ENCODE measurements at regions not wholly inside any gene's neighbourhood (a gene's known extent, or its start where the extent isn't known, plus 50 kb on each side); places are given as distances from the start of the nearest gene placed in this dataset.

GRCh38 chr15:91665212-91665611, 188.3 kb upstream of the SLCO3A1 start:
- DNase-seq (ENCODE audit: low read depth, low spot score), result no peak

- DNase-seq (ENCODE audit: low read depth, low spot score), result no peak
Measured at GRCh38 chr15:91668370-91668769, 185.1 kb upstream of the SLCO3A1 start.

GRCh38 chr15:91670108-91670507, 183.4 kb upstream of the SLCO3A1 start:
- DNase-seq (ENCODE audit: low read depth, low spot score), result no peak

GRCh38 chr15:91678003-91678402, 175.5 kb upstream of the SLCO3A1 start:
- DNase-seq (ENCODE audit: low read depth, low spot score), result no peak

GRCh38 chr15:91679447-91679846, 174.1 kb upstream of the SLCO3A1 start:
- DNase-seq (ENCODE audit: low read depth, low spot score), result no peak

- DNase-seq (ENCODE audit: low read depth, low spot score), result no peak
Measured at GRCh38 chr15:91685436-91685835, 168.1 kb upstream of the SLCO3A1 start.

GRCh38 chr15:91688811-91689210, 164.7 kb upstream of the SLCO3A1 start:
- DNase-seq (ENCODE audit: low read depth, low spot score), result no peak

GRCh38 chr15:91689377-91689776, 164.1 kb upstream of the SLCO3A1 start:
- no peak for DNase-seq (ENCODE audit: low read depth, low spot score)

GRCh38 chr15:91692596-91692995, 160.9 kb upstream of the SLCO3A1 start:
- no peak for DNase-seq (ENCODE audit: low read depth, low spot score)

- DNase-seq (ENCODE audit: low read depth, low spot score), result no peak
Measured at GRCh38 chr15:91694131-91694830, 159.2 kb upstream of the SLCO3A1 start.

- DNase-seq (ENCODE audit: low read depth, low spot score), result no peak
Measured at GRCh38 chr15:91694831-91695210, 158.7 kb upstream of the SLCO3A1 start.

- no peak for DNase-seq (ENCODE audit: low read depth, low spot score)
Measured at GRCh38 chr15:91695799-91696198, 157.7 kb upstream of the SLCO3A1 start.

- DNase-seq (ENCODE audit: low read depth, low spot score), result no peak
Measured at GRCh38 chr15:91696981-91697380, 156.5 kb upstream of the SLCO3A1 start.

- DNase-seq (ENCODE audit: low read depth, low spot score), result no peak
Measured at GRCh38 chr15:91698241-91698640, 155.3 kb upstream of the SLCO3A1 start.

- no peak for DNase-seq (ENCODE audit: low read depth, low spot score)
Measured at GRCh38 chr15:91699741-91700140, 153.8 kb upstream of the SLCO3A1 start.

- DNase-seq (ENCODE audit: low read depth, low spot score), result no peak
Measured at GRCh38 chr15:91703274-91703673, 150.2 kb upstream of the SLCO3A1 start.

- DNase-seq (ENCODE audit: low read depth, low spot score), result no peak
Measured at GRCh38 chr15:91704343-91704742, 149.2 kb upstream of the SLCO3A1 start.

GRCh38 chr15:91706322-91707032, 147.0 kb upstream of the SLCO3A1 start:
- DNase-seq (ENCODE audit: low read depth, low spot score), result no peak

- no peak for DNase-seq (ENCODE audit: low read depth, low spot score)
Measured at GRCh38 chr15:91710080-91710698, 143.3 kb upstream of the SLCO3A1 start.

GRCh38 chr15:91711384-91712033, 142.0 kb upstream of the SLCO3A1 start:
- no peak for DNase-seq (ENCODE audit: low read depth, low spot score)

- no peak for DNase-seq (ENCODE audit: low read depth, low spot score)
Measured at GRCh38 chr15:91712286-91712685, 141.2 kb upstream of the SLCO3A1 start.

- no peak for DNase-seq (ENCODE audit: low read depth, low spot score)
Measured at GRCh38 chr15:91716536-91716935, 137.0 kb upstream of the SLCO3A1 start.

Data from brain pericyte (primary cell).